ENCODE measurements at regions not wholly inside any gene's neighbourhood (a gene's known extent, or its start where the extent isn't known, plus 50 kb on each side); places are given as distances from the start of the nearest gene placed in this dataset.

GRCh38 chr21:43343992-43344886 lies 82.7 kb downstream of the SIK1 start:
- Histone ChIP-seq H3K4me3 (no peak overlapping the region), H3K27me3 (replicated peaks; ENCODE audit: insufficient read depth) (no peaks in the 10 kb centered on the region), H3K9me2 (ENCODE audit: insufficient read depth) (no peaks in the 10 kb centered on the region), H3F3A (ENCODE audit: insufficient read depth) (no peaks in the 10 kb centered on the region), H3K9ac (no peak overlapping the region), H3K27ac (no peak overlapping the region), H3K9me3 (ENCODE audit: low read depth) (no peaks in the 10 kb centered on the region), H2AFZ (no peak overlapping the region), H3K36me3 (ENCODE audit: low read depth) (no peaks in the 10 kb centered on the region), H3K4me2 (ENCODE audit: unreplicated experiment) (no peak overlapping the region), H3K4me1 (ENCODE audit: insufficient read depth) (peaks cover 5% of the 10 kb centered on the region), H4K20me1 (ENCODE audit: insufficient read depth) (no peaks in the 10 kb centered on the region), H3K79me2 (ENCODE audit: insufficient read depth) (no peaks in the 10 kb centered on the region)
- in situ Hi-C loops (cut with MboI): no loop called here
- no peak for DNase-seq
- WGBS, 2 experiments (ENCODE audit: low coverage in 1 of 2, low lambda C conversion rate in 2 of 2, missing lambda C conversion rate in 2 of 2): 67 to 69% methylated on average over 35 to 37 of the region's 37 CpGs
- TF ChIP-seq EZH2 (IDR thresholded peaks at IDR 0.05; ENCODE audit: insufficient read depth, poor library complexity, severe bottlenecking) (no peak), EZH2phosphoT487 (IDR thresholded peaks at IDR 0.05; ENCODE audit: insufficient read depth, low read depth) (no peak)

- in situ Hi-C loops (cut with MboI): no loop called here
- no peak overlapping the region for H3K27ac ChIP-seq
- no peaks in the 10 kb centered on the region for H3K9me3 ChIP-seq (ENCODE audit: low read depth)
- no peaks in the 10 kb centered on the region for H3F3A ChIP-seq (ENCODE audit: insufficient read depth)
- TF ChIP-seq EZH2 (IDR thresholded peaks at IDR 0.05; ENCODE audit: insufficient read depth, poor library complexity, severe bottlenecking) (no peak), EZH2phosphoT487 (IDR thresholded peaks at IDR 0.05; ENCODE audit: insufficient read depth, low read depth) (no peak)
- no peak for DNase-seq
- no peaks in the 10 kb centered on the region for H3K36me3 ChIP-seq (ENCODE audit: low read depth)
- no peaks in the 10 kb centered on the region for H3K9me2 ChIP-seq (ENCODE audit: insufficient read depth)
- H3K4me3 ChIP-seq: no peak overlapping the region
- peaks cover 5% of the 10 kb centered on the region for H3K4me1 ChIP-seq (ENCODE audit: insufficient read depth)
- no peaks in the 10 kb centered on the region for H4K20me1 ChIP-seq (ENCODE audit: insufficient read depth)
- H3K4me2 ChIP-seq (ENCODE audit: unreplicated experiment): no peak overlapping the region
- no peak overlapping the region for H3K9ac ChIP-seq
- no peak overlapping the region for H2AFZ ChIP-seq
- no peaks in the 10 kb centered on the region for H3K79me2 ChIP-seq (ENCODE audit: insufficient read depth)
- 82 to 83% methylated on average over 21 to 25 of the region's 26 CpGs for WGBS, 2 experiments (ENCODE audit: low coverage in 1 of 2, low lambda C conversion rate in 2 of 2, missing lambda C conversion rate in 2 of 2)
- H3K27me3 ChIP-seq (replicated peaks; ENCODE audit: insufficient read depth): no peaks in the 10 kb centered on the region
These were observed 83.6 kb downstream of the SIK1 start for GRCh38 chr21:43343095-43343991.

DNA sequence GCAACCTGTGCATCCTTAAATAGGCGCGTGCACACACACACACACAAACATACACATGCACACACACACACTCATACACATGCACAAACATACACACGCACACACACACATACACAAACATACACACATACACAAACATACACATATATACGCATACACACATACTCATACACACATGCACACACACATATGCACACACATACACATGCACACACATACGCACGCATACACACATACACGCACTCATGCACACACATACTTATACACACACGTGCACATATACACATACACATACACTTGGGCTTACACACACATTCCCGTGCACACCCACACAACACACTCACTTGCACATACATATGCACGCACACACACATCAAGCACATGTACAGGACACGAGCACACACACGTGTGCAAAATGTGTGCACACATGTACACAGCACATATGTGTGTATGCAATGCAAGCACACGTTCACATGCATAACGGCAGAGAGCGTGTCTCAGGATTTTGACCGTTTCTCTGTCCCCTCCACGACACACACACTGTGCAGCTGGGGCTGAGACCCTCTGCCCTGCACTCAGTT lies 84.5 kb downstream of the SIK1 start:
- DNase-seq: no peak
- WGBS, 2 experiments (ENCODE audit: low coverage in 1 of 2, low lambda C conversion rate in 2 of 2, missing lambda C conversion rate in 2 of 2): 85 to 86% methylated on average over 17 of the region's 17 CpGs
- no peaks in the 10 kb centered on the region for H3K27me3 ChIP-seq (replicated peaks; ENCODE audit: insufficient read depth)

More for the DNA sequence above, 84.5 kb downstream of the SIK1 start:
- Histone ChIP-seq H2AFZ (no peak overlapping the region), H3K79me2 (ENCODE audit: insufficient read depth) (no peaks in the 10 kb centered on the region), H4K20me1 (ENCODE audit: insufficient read depth) (no peaks in the 10 kb centered on the region), H3K9me2 (ENCODE audit: insufficient read depth) (no peaks in the 10 kb centered on the region), H3K9ac (no peak overlapping the region), H3F3A (ENCODE audit: insufficient read depth) (no peaks in the 10 kb centered on the region), H3K4me3 (no peak overlapping the region), H3K36me3 (ENCODE audit: low read depth) (no peaks in the 10 kb centered on the region), H3K9me3 (ENCODE audit: low read depth) (no peaks in the 10 kb centered on the region), H3K4me2 (ENCODE audit: unreplicated experiment) (no peak overlapping the region), H3K27ac (no peak overlapping the region), H3K4me1 (ENCODE audit: insufficient read depth) (peaks cover 5% of the 10 kb centered on the region)
- no peak for TF ChIP-seq EZH2 (IDR thresholded peaks at IDR 0.05; ENCODE audit: insufficient read depth, poor library complexity, severe bottlenecking)
- no peak for TF ChIP-seq EZH2phosphoT487 (IDR thresholded peaks at IDR 0.05; ENCODE audit: insufficient read depth, low read depth)
- in situ Hi-C loops (cut with MboI): no loop called here
